ENCODE measurements at regions not wholly inside any gene's neighbourhood (a gene's known extent, or its start where the extent isn't known, plus 50 kb on each side); places are given as distances from the start of the nearest gene placed in this dataset.

DNA sequence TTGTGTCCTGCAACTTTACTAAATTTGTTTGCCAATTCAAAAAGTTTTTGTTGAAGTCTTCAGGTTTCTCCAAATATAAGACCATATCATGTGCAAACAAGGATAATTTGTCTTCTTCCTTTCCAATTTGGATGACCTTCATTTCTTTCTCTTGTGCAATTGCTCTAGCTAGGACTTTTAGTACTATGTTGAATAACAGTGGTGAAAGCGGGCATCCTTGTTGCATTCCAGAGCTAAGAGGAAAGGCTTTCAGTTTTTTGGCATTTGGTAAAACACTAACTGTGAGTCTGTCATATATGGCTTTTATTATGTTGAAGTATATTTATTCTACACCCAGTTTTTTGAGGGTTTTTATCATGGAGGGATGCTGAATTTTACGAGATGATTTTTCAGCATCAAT is 630.0 kb upstream of the ADGRL2 start:
- no peak for TF ChIP-seq ASH2L (IDR thresholded peaks at IDR 0.05; ENCODE audit: low read length)
- TF ChIP-seq, protein P1, sequence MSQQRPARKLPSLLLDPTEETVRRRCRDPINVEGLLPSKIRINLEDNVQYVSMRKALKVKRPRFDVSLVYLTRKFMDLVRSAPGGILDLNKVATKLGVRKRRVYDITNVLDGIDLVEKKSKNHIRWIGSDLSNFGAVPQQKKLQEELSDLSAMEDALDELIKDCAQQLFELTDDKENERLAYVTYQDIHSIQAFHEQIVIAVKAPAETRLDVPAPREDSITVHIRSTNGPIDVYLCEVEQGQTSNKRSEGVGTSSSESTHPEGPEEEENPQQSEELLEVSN (IDR thresholded peaks at IDR 0.05) = no peak
- no peak overlapping the region for H2BK15ac ChIP-seq (ENCODE audit: low read length)
- no peak overlapping the region for H3K14ac ChIP-seq (ENCODE audit: insufficient read length)
- H2AFZ ChIP-seq (ENCODE audit: low read length) = no peak overlapping the region
- H2BK12ac ChIP-seq (ENCODE audit: low read depth, low read length) = no peak overlapping the region
- no peaks in the 10 kb centered on the region for H4K20me1 ChIP-seq (replicated peaks in 1 of 2; ENCODE audit: control insufficient read depth in 1 of 2, insufficient read depth in 2 of 2, low read length in 2 of 2)
- H4K8ac ChIP-seq (ENCODE audit: extremely low read depth, insufficient read depth, low read length) = no peak overlapping the region
- no peak overlapping the region for H3K9ac ChIP-seq (replicated peaks in 1 of 4; ENCODE audit: extremely low read depth in 1 of 4, low read depth in 3 of 4, low read length in 3 of 4)
- H4K5ac ChIP-seq (ENCODE audit: insufficient read length, low read depth, low read length) = no peak overlapping the region
- DNase-seq (ENCODE audit: low read depth in 1 of 2, low spot score in 2 of 2) (no peak), FAIRE-seq (no peak)
- no peaks in the 10 kb centered on the region for H3K79me1 ChIP-seq (ENCODE audit: low read depth, low read length)
- H3K4ac ChIP-seq (replicated peaks; ENCODE audit: insufficient read length, low read depth, low read length) = no peak overlapping the region
- H3K27ac ChIP-seq (ENCODE audit: low read depth, low read length) = no peak overlapping the region
- H3K4me2 ChIP-seq (ENCODE audit: insufficient read depth in 1 of 2, low read depth in 2 of 2, low read length in 2 of 2) = no peak overlapping the region
- H3K79me2 ChIP-seq (ENCODE audit: control insufficient read depth in 1 of 2, insufficient read depth in 2 of 2, low read length in 2 of 2) = no peaks in the 10 kb centered on the region
- POLR2A ChIA-PET (ENCODE audit: partially characterized antibody) = no interaction called here
- H3K56ac ChIP-seq (replicated peaks; ENCODE audit: insufficient read length, low read depth, low read length) = no peak overlapping the region
- H2BK5ac ChIP-seq (ENCODE audit: low read depth, low read length) = no peak overlapping the region
- H3K9me3 ChIP-seq (ENCODE audit: insufficient read depth in 2 of 2, low read depth in 1 of 2, low read length in 1 of 2) = peaks cover 5 to 6% of the 10 kb centered on the region in 2 experiments; a peak in 2 of 4 replicates
- no peaks in the 10 kb centered on the region for H3K23me2 ChIP-seq (ENCODE audit: low read depth, low read length)
- no peak overlapping the region for H2AK5ac ChIP-seq (ENCODE audit: low read depth, low read length)
- H3K4me3 ChIP-seq (ENCODE audit: extremely low read depth in 1 of 4, insufficient read depth in 2 of 4, low read depth in 3 of 4, low read length in 4 of 4) = no peak overlapping the region
- no peak overlapping the region for H3K18ac ChIP-seq (ENCODE audit: extremely low read depth, low read length)
- no peak overlapping the region for H4K91ac ChIP-seq (replicated peaks; ENCODE audit: insufficient read length, low read length)
- no peak overlapping the region for H2BK20ac ChIP-seq (ENCODE audit: low read length)
- no peaks in the 10 kb centered on the region; a peak in 1 of 8 replicates for H3K36me3 ChIP-seq (ENCODE audit: control insufficient read depth in 2 of 4, insufficient read depth in 4 of 4, low read length in 3 of 4)
- CTCF ChIA-PET (ENCODE audit: partially characterized antibody) = no interaction called here
- no peaks in the 10 kb centered on the region for H3K4me1 ChIP-seq (replicated peaks in 1 of 4; ENCODE audit: control insufficient read depth in 3 of 4, insufficient read depth in 4 of 4, low read length in 3 of 4)
- no peaks in the 10 kb centered on the region for H3K27me3 ChIP-seq (replicated peaks in 1 of 4; ENCODE audit: control insufficient read depth in 3 of 4, extremely low read depth in 1 of 4, insufficient read depth in 3 of 4, low read length in 3 of 4)
- 98% methylated on average over 2 of the region's 2 CpGs; no CpG with 5 or more reads in 1 of the 2 experiments for WGBS, 2 experiments (ENCODE audit: extremely low coverage in 1 of 2, insufficient coverage in 1 of 2, insufficient read length in 1 of 2, insufficient replicate concordance in 2 of 2, low coverage in 1 of 2, low lambda C conversion rate in 2 of 2, missing lambda C conversion rate in 1 of 2)
- H3K23ac ChIP-seq (ENCODE audit: insufficient read length) = no peak overlapping the region
- H2BK120ac ChIP-seq (replicated peaks; ENCODE audit: low read depth, low read length) = no peak overlapping the region

All from H1 (cell line).